ENCODE measurements at regions not wholly inside any gene's neighbourhood (a gene's known extent, or its start where the extent isn't known, plus 50 kb on each side); places are given as distances from the start of the nearest gene placed in this dataset.

DNA sequence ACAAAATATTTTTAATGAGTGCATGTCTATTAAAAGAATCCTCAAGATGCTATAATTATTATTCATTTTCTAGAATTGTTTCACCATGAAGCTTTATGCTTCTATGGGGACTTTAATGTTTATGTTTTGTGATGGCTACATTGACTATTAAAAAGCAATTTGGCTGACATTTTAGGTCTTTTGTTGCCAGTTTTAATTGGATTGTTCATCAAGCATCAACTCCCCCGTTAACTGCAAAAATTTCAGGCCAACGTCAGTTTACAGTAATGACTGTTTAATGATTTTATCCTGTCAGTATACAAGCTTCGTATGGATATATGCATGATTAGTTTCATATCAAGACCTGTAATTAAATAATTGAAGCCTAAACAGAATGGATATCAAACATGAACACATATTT, 422.8 kb downstream of the SH2D1A start:
- TF ChIP-seq, protein P1, sequence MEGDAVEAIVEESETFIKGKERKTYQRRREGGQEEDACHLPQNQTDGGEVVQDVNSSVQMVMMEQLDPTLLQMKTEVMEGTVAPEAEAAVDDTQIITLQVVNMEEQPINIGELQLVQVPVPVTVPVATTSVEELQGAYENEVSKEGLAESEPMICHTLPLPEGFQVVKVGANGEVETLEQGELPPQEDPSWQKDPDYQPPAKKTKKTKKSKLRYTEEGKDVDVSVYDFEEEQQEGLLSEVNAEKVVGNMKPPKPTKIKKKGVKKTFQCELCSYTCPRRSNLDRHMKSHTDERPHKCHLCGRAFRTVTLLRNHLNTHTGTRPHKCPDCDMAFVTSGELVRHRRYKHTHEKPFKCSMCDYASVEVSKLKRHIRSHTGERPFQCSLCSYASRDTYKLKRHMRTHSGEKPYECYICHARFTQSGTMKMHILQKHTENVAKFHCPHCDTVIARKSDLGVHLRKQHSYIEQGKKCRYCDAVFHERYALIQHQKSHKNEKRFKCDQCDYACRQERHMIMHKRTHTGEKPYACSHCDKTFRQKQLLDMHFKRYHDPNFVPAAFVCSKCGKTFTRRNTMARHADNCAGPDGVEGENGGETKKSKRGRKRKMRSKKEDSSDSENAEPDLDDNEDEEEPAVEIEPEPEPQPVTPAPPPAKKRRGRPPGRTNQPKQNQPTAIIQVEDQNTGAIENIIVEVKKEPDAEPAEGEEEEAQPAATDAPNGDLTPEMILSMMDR (IDR thresholded peaks at IDR 0.05): no peak
- no peak for TF ChIP-seq POLR2A (IDR thresholded peaks at IDR 0.05)

Measured in adrenal gland (tissue), 5 donors.